C4-2B (cell line): ENCODE measurements at regions not wholly inside any gene's neighbourhood (a gene's known extent, or its start where the extent isn't known, plus 50 kb on each side); places are given as distances from the start of the nearest gene placed in this dataset.

Source experiments
- H3K27ac ChIP-seq: fragments of 450-650 bp; 2 replicates; pipeline ENCODE4 v1.5.1; 2017
- ZFX ChIP-seq: fragments of 450-650 bp; IDR thresholded peaks from 2 replicates; pipeline ENCODE4 v1.6.1; 2017
- TF ChIP-seq, protein P1 (sequence below): fragments of 450-650 bp; conservative IDR thresholded peaks from 2 replicates; pipeline ENCODE4 v1.5.1; 2017; ENCODE audit warnings: mild to moderate bottlenecking

DNA sequence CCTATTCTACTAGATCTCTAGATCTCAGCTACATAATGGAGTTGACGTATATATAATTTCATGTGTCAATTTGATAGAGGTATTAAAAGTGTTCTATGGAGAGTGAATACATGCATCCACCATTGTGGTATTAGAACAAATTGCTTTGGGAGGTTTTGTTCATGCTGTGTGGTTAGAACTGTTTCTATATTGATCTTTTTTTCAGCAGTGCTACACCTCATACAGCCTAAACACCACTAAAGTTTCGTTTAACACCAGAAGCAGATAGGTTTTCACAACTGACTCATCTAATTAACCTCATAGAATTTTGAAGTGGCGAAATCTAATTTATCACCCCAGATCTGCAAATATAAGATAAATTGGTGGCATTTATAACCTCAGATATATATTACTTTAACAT lies 269.4 kb upstream of the SEMA6A start:
- TF ChIP-seq ZFX: no peak
- TF ChIP-seq, protein P1, sequence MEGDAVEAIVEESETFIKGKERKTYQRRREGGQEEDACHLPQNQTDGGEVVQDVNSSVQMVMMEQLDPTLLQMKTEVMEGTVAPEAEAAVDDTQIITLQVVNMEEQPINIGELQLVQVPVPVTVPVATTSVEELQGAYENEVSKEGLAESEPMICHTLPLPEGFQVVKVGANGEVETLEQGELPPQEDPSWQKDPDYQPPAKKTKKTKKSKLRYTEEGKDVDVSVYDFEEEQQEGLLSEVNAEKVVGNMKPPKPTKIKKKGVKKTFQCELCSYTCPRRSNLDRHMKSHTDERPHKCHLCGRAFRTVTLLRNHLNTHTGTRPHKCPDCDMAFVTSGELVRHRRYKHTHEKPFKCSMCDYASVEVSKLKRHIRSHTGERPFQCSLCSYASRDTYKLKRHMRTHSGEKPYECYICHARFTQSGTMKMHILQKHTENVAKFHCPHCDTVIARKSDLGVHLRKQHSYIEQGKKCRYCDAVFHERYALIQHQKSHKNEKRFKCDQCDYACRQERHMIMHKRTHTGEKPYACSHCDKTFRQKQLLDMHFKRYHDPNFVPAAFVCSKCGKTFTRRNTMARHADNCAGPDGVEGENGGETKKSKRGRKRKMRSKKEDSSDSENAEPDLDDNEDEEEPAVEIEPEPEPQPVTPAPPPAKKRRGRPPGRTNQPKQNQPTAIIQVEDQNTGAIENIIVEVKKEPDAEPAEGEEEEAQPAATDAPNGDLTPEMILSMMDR: no peak

DNA sequence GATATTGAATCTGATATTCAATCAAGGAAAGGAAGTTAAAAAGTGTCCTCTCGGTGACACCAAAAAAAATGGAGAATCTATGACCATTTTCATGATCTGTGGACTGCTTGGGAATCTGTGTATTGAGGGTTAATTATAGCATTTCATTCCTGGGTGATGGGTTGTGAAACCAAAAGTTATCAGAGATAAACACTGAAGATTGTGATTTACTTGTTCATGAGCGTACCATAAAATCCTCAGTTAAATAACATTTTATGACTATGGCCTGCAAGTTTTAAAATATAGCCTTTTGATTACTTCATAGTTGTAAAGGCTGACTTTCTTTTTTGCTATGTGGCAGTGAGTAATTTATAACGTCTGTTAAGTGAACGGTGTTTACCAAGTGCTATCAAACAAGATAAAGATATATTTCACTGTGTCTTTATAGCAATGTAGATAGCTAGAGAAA lies 267.9 kb upstream of the SEMA6A start:
- TF ChIP-seq ZFX: no peak
- TF ChIP-seq, protein P1: no peak
- H3K27ac ChIP-seq: no peak overlapping the region

More for the DNA sequence above, 269.4 kb upstream of the SEMA6A start:
- no peak overlapping the region for H3K27ac ChIP-seq

DNA sequence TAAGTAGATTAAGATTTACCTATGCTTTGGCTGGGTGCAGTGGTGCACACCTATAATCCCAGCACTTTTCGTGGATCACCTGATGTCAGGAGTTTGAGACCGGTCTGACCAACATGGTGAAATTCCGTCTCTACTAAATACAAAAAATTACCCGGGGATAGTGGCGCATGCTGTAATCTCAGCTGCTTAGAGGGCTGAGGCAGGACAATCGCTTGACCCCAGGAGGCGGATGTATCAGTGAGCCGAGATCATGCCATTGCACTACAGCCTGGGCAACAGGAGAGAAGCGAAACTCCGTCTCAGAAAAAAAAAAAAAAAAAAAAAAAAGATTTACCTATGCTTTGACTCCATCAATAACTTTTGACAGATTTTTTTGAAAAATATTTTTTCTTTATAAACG lies 267.1 kb upstream of the SEMA6A start:
- H3K27ac ChIP-seq: no peak overlapping the region
- no peak for TF ChIP-seq ZFX

- no peak overlapping the region for H3K27ac ChIP-seq
- no peak for TF ChIP-seq ZFX
- TF ChIP-seq, protein P1: no peak
Observed at GRCh38 chr5:116838011-116838536, 263.5 kb upstream of the SEMA6A start.

GRCh38 chr5:116834796-116835515 lies 260.3 kb upstream of the SEMA6A start:
- no peak overlapping the region for H3K27ac ChIP-seq
- TF ChIP-seq ZFX: no peak
- TF ChIP-seq, protein P1: no peak

- no peak overlapping the region for H3K27ac ChIP-seq
- TF ChIP-seq, protein P1: no peak
- no peak for TF ChIP-seq ZFX
Observed at GRCh38 chr5:116830079-116830478, 255.5 kb upstream of the SEMA6A start.

- no peak for TF ChIP-seq ZFX
- TF ChIP-seq, protein P1: no peak
- H3K27ac ChIP-seq: no peak overlapping the region
Observed at GRCh38 chr5:116827078-116827477, 252.5 kb upstream of the SEMA6A start.

- TF ChIP-seq, protein P1: no peak
- no peak for TF ChIP-seq ZFX
- no peak overlapping the region for H3K27ac ChIP-seq
Observed at GRCh38 chr5:116825486-116825885, 250.9 kb upstream of the SEMA6A start.
